Renal cortical epithelial cell (primary cell): ENCODE measurements at regions not wholly inside any gene's neighbourhood (a gene's known extent, or its start where the extent isn't known, plus 50 kb on each side); places are given as distances from the start of the nearest gene placed in this dataset.
A peak's percentile ranks its signal among the peaks of the same experiment; 100 is the strongest.
"Not testable (repeated sequence)": the region's sequence is repeated elsewhere in the genome, so short reads cannot be mapped to it uniquely, and the experiment has no call there.

Experiments
- DNase-seq: peaks from one replicate; pipeline ENCODE4 v3.0.0-alpha.2; 2011; ENCODE audit warnings: low read depth

- DNase-seq: no peak
Measured at GRCh38 chr7:126178865-126179264, 1073.9 kb downstream of the GRM8 start.

- DNase-seq: no peak
Measured at GRCh38 chr7:126177782-126178181, 1075.0 kb downstream of the GRM8 start.

GRCh38 chr7:126166645-126167044, 1086.1 kb downstream of the GRM8 start:
- DNase-seq: no peak

GRCh38 chr7:126163647-126164046, 1089.1 kb downstream of the GRM8 start:
- no peak for DNase-seq

- no peak for DNase-seq
Measured at GRCh38 chr7:126157391-126157790, 1095.3 kb downstream of the GRM8 start.

GRCh38 chr7:126150278-126150958, 1102.3 kb downstream of the GRM8 start:
- no peak for DNase-seq

GRCh38 chr7:126140858-126141466, 1111.8 kb downstream of the GRM8 start:
- no peak for DNase-seq

- no peak for DNase-seq
Measured at GRCh38 chr7:126119981-126120380, 1132.8 kb downstream of the GRM8 start.

- DNase-seq: no peak
Measured at GRCh38 chr7:126103582-126103981, 1149.2 kb downstream of the GRM8 start.

GRCh38 chr7:126083014-126083413, 1153.4 kb upstream of the POT1 start:
- no peak for DNase-seq

GRCh38 chr7:126079581-126079980, 1150.0 kb upstream of the POT1 start:
- DNase-seq: no peak

GRCh38 chr7:126079151-126079550, 1149.5 kb upstream of the POT1 start:
- DNase-seq: no peak

- no peak for DNase-seq
Measured at GRCh38 chr7:126065766-126066165, 1136.1 kb upstream of the POT1 start.

- no peak for DNase-seq
Measured at GRCh38 chr7:126057979-126058378, 1128.4 kb upstream of the POT1 start.

GRCh38 chr7:126056613-126057012, 1127.0 kb upstream of the POT1 start:
- not testable (repeated sequence) for DNase-seq

- DNase-seq: no peak
Measured at GRCh38 chr7:126052229-126052628, 1122.6 kb upstream of the POT1 start.

- no peak for DNase-seq
Measured at GRCh38 chr7:126044662-126045061, 1115.0 kb upstream of the POT1 start.

- no peak for DNase-seq
Measured at GRCh38 chr7:126041472-126041871, 1111.8 kb upstream of the POT1 start.

- DNase-seq: no peak
Measured at GRCh38 chr7:126040114-126041045, 1110.8 kb upstream of the POT1 start.

GRCh38 chr7:126026421-126027088, 1096.9 kb upstream of the POT1 start:
- no peak for DNase-seq

- DNase-seq: peak; percentile 0
Measured at GRCh38 chr7:126022452-126022851, 1092.8 kb upstream of the POT1 start.

- no peak for DNase-seq
Measured at GRCh38 chr7:126016722-126017121, 1087.1 kb upstream of the POT1 start.
